CD14-positive monocyte (primary cell): ENCODE measurements at regions not wholly inside any gene's neighbourhood (a gene's known extent, or its start where the extent isn't known, plus 50 kb on each side); places are given as distances from the start of the nearest gene placed in this dataset.
A peak's percentile ranks its signal among the peaks of the same experiment; 100 is the strongest.

Experiments used
- DNase-seq, 3 donors: peaks; one replicate each; pipeline ENCODE4 v3.0.0-alpha.2; 2011 to 2022
- H2AFZ ChIP-seq: 2 replicates; pipeline ENCODE4 v1.6.0; 2012; ENCODE audit warnings: mild to moderate bottlenecking, low read depth, low read length, inconsistent platforms; ENCODE audit not compliant: insufficient read depth, poor library complexity, severe bottlenecking
- H3K27ac ChIP-seq, 2 donors: 1 replicate in 1 of 2; 2 replicates in 1 of 2; pipeline ENCODE4 v1.5.1; 2012 to 2013; ENCODE audit warnings: low read length in 2 of 2, control low read depth in 1 of 2, inconsistent platforms in 1 of 2, low read depth in 1 of 2, mild to moderate bottlenecking in 1 of 2
- H3K27me3 ChIP-seq, 2 donors: one replicate each; pipeline versions ENCODE4 v1.6.0 to v1.6.1; 2011 to 2013; ENCODE audit warnings: low read length in 2 of 2; ENCODE audit not compliant: control insufficient read depth in 2 of 2, insufficient read depth in 2 of 2
- H3K36me3 ChIP-seq, 2 donors: replicated peaks in 1 of 2; 1 replicate in 1 of 2; 2 replicates in 1 of 2; pipeline versions ENCODE4 v1.5.1 to v1.6.1; 2012 to 2013; ENCODE audit warnings: low read length in 2 of 2, control low read depth in 1 of 2, inconsistent platforms in 1 of 2, mild to moderate bottlenecking in 1 of 2; ENCODE audit not compliant: insufficient read depth in 2 of 2, control insufficient read depth in 1 of 2
- H3K4me1 ChIP-seq, 2 donors: 1 replicate in 1 of 2; 2 replicates in 1 of 2; pipeline versions ENCODE4 v1.5.1 to v1.6.1; 2012 to 2013; ENCODE audit warnings: low read length in 2 of 2, control low read depth in 1 of 2, inconsistent platforms in 1 of 2, mild to moderate bottlenecking in 1 of 2, moderate library complexity in 1 of 2; ENCODE audit not compliant: insufficient read depth in 2 of 2, control insufficient read depth in 1 of 2
- H3K4me2 ChIP-seq: replicated peaks from 2 replicates; pipeline ENCODE3; 2012; ENCODE audit warnings: low read length, moderate library complexity, mild to moderate bottlenecking; ENCODE audit not compliant: poor library complexity, severe bottlenecking; ENCODE audit errors: extremely low read depth
- H3K4me3 ChIP-seq, 3 experiments: fragments of 200-600 bp in 1 of 3; sonication (generic) in 1 of 3; replicated peaks in 1 of 3; 1 replicate in 2 of 3; 2 replicates in 1 of 3; pipeline ENCODE4 v1.5.1; 2011 to 2013; ENCODE audit warnings: low read length in 3 of 3, mild to moderate bottlenecking in 3 of 3, control low read depth in 2 of 3, low read depth in 2 of 3, inconsistent platforms in 1 of 3, moderate library complexity in 1 of 3
- H3K79me2 ChIP-seq: 2 replicates; pipeline ENCODE4 v1.6.0; 2012; ENCODE audit warnings: mild to moderate bottlenecking, control low read depth, inconsistent platforms, low read length, moderate library complexity; ENCODE audit not compliant: insufficient read depth
- H3K9ac ChIP-seq: 2 replicates; pipeline ENCODE4 v1.6.0; 2017; ENCODE audit warnings: low read length, mild to moderate bottlenecking; ENCODE audit not compliant: insufficient read depth, poor library complexity, severe bottlenecking
- H3K9me3 ChIP-seq, 2 donors: replicated peaks in 1 of 2; 1 replicate in 1 of 2; 2 replicates in 1 of 2; pipeline versions ENCODE4 v1.5.1 to v1.6.1; 2012 to 2013; ENCODE audit warnings: low read length in 2 of 2, control low read depth in 1 of 2; ENCODE audit not compliant: control insufficient read depth in 1 of 2, insufficient read depth in 1 of 2
- H4K20me1 ChIP-seq: 2 replicates; pipeline ENCODE4 v1.6.0; 2012; ENCODE audit warnings: mild to moderate bottlenecking, low read length, control low read depth, moderate library complexity; ENCODE audit not compliant: insufficient read depth
- H3K27ac Mint-ChIP-seq, 7 donors: one replicate each; pipeline ENCODE4 v1.8.0; 2020; ENCODE audit warnings: mild to moderate bottlenecking in 7 of 7, mixed read lengths in 7 of 7, moderate library complexity in 6 of 7, inconsistent platforms in 2 of 7
- H3K27me3 Mint-ChIP-seq, 3 donors: one replicate each; pipeline ENCODE4 v1.8.0; 2021 to 2022; ENCODE audit warnings: low read depth in 3 of 3, mild to moderate bottlenecking in 3 of 3, mixed read lengths in 3 of 3, moderate library complexity in 3 of 3, inconsistent platforms in 1 of 3
- H3K36me3 Mint-ChIP-seq, 2 donors: one replicate each; pipeline ENCODE4 v1.8.0; 2020; ENCODE audit warnings: mixed read lengths in 2 of 2, inconsistent platforms in 1 of 2, mild to moderate bottlenecking in 1 of 2
- H3K4me1 Mint-ChIP-seq: one replicate; pipeline ENCODE4 v1.8.0; 2020; ENCODE audit warnings: mild to moderate bottlenecking, mixed read lengths
- H3K4me3 Mint-ChIP-seq, 2 donors: one replicate each; pipeline ENCODE4 v1.8.0; 2020; ENCODE audit warnings: mild to moderate bottlenecking in 2 of 2, mixed read lengths in 2 of 2, moderate library complexity in 1 of 2
- H3K9me3 Mint-ChIP-seq, 7 donors: one replicate each; pipeline ENCODE4 v1.8.0; 2020 to 2022; ENCODE audit warnings: mixed read lengths in 7 of 7, mild to moderate bottlenecking in 6 of 7, moderate library complexity in 6 of 7, inconsistent platforms in 2 of 7
- WGBS: methylation state at CpG from one replicate; pipeline ENCODE4 v1.1.5; 2013; ENCODE audit warnings: missing lambda C conversion rate; ENCODE audit not compliant: insufficient coverage; 5-methylcytosine and 5-hydroxymethylcytosine counted together
- intact Hi-C, 2 donors: fragments of 100-400 bp; cut with micrococcal nuclease; formaldehyde crosslinking; loops; one replicate each; pipeline versions ENCODE4 v1.15.0 to v1.15.1; 2023
- TF ChIP-seq, protein P1 (sequence below): fragments of 200-600 bp; IDR thresholded peaks from one replicate; pipeline ENCODE4 v1.8.0; 2022; ENCODE audit warnings: antibody characterized with exemption, mild to moderate bottlenecking

DNA sequence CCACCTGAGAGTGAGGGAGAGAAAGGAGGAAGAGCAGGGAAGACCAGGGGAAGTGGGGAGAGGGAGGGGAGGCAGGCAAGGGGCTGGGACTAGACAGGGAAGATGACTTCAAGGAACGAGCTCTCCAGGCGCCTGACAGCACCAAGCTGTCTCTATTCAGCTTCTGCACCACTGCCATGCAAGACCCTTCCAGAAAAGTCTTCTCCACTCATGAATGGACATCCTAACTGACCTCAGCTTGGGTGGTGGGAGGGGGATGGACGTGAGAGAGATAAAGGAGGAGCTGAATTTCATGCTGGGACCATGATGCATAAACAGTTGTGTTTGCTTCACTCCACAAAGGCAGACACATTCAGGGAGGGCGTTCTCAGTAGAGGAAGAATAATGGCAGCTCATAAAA lies 206.4 kb upstream of the ARL4C start:
- H3K79me2 ChIP-seq = no peaks in the 10 kb centered on the region
- H3K36me3 ChIP-seq = no peaks in the 10 kb centered on the region
- H3K4me2 ChIP-seq = no peak overlapping the region
- no peak overlapping the region for H3K27ac ChIP-seq
- H3K4me1 Mint-ChIP-seq = no peaks in the 10 kb centered on the region
- no peak overlapping the region for H2AFZ ChIP-seq
- no peaks in the 10 kb centered on the region for H3K4me1 ChIP-seq
- no peaks in the 10 kb centered on the region for H4K20me1 ChIP-seq
- TF ChIP-seq, protein P1, sequence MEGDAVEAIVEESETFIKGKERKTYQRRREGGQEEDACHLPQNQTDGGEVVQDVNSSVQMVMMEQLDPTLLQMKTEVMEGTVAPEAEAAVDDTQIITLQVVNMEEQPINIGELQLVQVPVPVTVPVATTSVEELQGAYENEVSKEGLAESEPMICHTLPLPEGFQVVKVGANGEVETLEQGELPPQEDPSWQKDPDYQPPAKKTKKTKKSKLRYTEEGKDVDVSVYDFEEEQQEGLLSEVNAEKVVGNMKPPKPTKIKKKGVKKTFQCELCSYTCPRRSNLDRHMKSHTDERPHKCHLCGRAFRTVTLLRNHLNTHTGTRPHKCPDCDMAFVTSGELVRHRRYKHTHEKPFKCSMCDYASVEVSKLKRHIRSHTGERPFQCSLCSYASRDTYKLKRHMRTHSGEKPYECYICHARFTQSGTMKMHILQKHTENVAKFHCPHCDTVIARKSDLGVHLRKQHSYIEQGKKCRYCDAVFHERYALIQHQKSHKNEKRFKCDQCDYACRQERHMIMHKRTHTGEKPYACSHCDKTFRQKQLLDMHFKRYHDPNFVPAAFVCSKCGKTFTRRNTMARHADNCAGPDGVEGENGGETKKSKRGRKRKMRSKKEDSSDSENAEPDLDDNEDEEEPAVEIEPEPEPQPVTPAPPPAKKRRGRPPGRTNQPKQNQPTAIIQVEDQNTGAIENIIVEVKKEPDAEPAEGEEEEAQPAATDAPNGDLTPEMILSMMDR = no peak
- no peak overlapping the region for H3K4me3 ChIP-seq
- H3K27me3 Mint-ChIP-seq = peaks cover 0 to 3% (median 3%) of the 10 kb centered on the region in 3 donors
- peaks cover 0 to 11% of the 10 kb centered on the region in 2 donors for H3K9me3 ChIP-seq
- no peak for DNase-seq
- H3K9me3 Mint-ChIP-seq = peaks cover 0 to 18% (median 8%) of the 10 kb centered on the region in 7 donors
- intact Hi-C loops = no loop called here
- no peak overlapping the region for H3K9ac ChIP-seq
- no peaks in the 10 kb centered on the region for H3K36me3 Mint-ChIP-seq
- no CpG with 5 or more reads among the region's 4 CpGs for WGBS
- H3K27me3 ChIP-seq = no peaks in the 10 kb centered on the region
- no peak overlapping the region for H3K27ac Mint-ChIP-seq
- H3K4me3 Mint-ChIP-seq = no peak overlapping the region

DNA sequence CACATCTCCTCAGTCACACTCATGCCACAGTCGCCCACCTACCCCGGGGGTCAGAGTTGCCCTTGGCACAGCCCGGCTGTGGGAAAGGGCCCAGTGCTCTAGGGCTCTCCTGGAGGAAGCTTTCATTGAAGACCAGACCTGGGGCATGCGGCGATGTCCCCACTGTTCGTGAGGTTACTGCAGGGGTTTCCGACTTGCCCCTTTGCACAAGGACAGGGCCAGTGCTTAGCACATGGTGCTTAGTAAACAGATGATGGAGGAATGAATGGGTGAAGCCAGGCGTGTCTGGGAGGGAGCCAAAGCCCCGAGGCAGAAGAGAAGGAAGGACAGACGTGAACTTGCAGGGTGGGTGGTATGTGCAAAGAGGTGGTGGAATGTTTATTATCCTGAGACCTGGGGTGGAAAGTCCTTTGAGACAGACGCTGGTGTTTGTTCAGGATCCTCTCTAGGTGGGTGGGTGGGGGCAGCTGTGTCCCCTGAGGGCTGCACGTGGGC lies 205.9 kb upstream of the ARL4C start:
- H3K4me2 ChIP-seq = no peak overlapping the region
- no peak overlapping the region for H3K4me3 ChIP-seq
- H3K4me3 Mint-ChIP-seq = no peak overlapping the region
- no peaks in the 10 kb centered on the region for H4K20me1 ChIP-seq
- H3K4me1 Mint-ChIP-seq = no peaks in the 10 kb centered on the region
- no peak overlapping the region for H3K27ac ChIP-seq
- peaks cover 3 to 23% (median 11%) of the 10 kb centered on the region in 7 donors for H3K9me3 Mint-ChIP-seq
- peaks cover 0 to 11% of the 10 kb centered on the region in 2 donors for H3K9me3 ChIP-seq
- peak overlapping the region in 1 of 7 donors; percentile 17 for H3K27ac Mint-ChIP-seq
- H3K4me1 ChIP-seq = no peaks in the 10 kb centered on the region
- TF ChIP-seq, protein P1 = no peak
- intact Hi-C loops = no loop called here
- no peak for DNase-seq
- H3K27me3 Mint-ChIP-seq = peaks cover 0 to 3% (median 3%) of the 10 kb centered on the region in 3 donors
- no peak overlapping the region for H2AFZ ChIP-seq
- no peaks in the 10 kb centered on the region for H3K36me3 Mint-ChIP-seq
- 91% methylated on average over 12 of the region's 12 CpGs for WGBS
- no peaks in the 10 kb centered on the region for H3K36me3 ChIP-seq
- no peaks in the 10 kb centered on the region for H3K79me2 ChIP-seq
- no peaks in the 10 kb centered on the region for H3K27me3 ChIP-seq
- H3K9ac ChIP-seq = no peak overlapping the region
